Right hindlimb (tissue), 1 donor: ENCODE measurements at regions not wholly inside any gene's neighbourhood (a gene's known extent, or its start where the extent isn't known, plus 50 kb on each side); places are given as distances from the start of the nearest gene placed in this dataset.

Source experiments
- DNase-seq: peaks from one replicate; pipeline ENCODE4 v3.0.0-alpha.2; 2018

DNA sequence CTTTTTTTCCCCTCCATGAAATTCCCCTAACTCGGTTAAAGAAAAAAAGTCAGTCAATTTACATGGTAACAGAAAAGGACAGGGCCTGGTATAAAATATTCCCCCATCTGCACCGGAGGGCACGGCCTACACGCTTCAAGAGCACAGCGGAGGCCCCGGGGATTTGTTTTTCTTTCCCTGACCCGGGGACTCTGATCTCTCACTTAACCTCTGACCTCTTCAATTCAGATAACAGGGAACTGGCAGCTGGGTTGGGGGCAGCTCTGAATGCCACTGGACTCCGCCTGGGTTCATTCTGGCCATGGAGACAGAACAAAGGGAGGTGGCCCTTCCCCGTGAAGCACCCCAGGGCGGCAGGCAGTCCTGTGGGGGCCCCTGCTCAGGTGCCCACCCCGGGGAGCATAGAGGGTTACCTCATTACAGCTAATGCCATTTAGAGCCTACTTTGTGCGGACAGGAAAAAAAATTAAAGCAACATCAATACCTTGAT lies 257.5 kb downstream of the SHQ1 start:
- no peak for DNase-seq

DNA sequence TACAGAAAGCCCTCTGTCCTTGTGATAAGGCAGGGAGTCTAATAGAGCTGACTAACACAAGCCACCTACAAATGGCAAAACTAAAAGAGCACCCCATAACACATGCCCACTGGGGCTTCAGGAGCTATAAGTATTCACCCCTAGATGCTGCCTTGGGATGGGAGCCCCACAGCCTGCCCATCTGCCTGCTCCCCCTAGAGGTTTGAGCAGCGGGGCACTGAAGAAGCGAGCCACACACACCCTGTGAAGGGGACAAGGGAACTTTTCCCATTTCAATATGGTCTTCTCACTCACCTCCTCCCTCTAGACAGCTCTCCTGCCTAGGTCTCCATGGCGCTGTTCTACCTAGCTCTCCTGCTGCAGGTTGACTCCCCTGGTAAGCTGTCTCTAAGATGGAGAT lies 261.0 kb downstream of the SHQ1 start:
- DNase-seq = no peak

DNA sequence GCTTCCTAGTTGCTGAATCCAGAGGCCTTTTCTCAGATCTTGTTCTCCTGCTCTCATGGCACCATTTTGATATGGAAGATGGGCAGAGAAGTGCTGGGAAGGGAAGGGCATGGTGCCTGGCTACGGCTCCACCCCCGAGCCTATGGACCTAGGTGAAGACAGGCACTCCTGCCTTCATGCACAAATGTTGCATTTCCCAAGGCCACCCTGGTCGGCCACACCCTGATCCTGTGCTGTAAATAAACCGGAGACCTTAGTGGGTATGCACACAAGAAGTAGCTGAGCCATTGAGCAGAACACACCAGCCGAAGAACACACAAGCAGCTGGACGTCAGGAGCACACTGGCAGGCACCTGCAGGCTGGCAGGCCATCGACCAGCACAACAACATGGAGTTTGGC lies 261.6 kb downstream of the SHQ1 start:
- DNase-seq = no peak

DNA sequence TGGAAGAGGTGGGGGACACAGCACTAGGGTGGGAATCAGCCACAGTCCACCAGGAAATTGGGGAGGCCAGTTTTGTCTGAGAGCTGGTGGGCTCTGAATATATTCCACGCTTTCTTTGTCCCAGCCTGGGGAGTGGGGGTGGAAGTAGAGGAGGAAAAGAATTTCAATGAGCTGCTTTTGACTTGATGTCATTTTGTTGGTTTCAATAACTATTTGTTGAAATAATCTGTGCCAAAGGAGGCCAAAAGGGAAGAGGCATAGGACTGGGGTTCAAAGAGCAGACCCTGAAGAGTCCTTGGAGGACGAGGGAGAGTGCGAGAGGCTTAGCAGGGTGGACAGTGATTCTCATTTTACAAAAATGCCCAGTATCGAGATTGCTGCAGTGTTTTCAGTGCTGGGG lies 262.3 kb downstream of the SHQ1 start:
- DNase-seq = no peak

DNA sequence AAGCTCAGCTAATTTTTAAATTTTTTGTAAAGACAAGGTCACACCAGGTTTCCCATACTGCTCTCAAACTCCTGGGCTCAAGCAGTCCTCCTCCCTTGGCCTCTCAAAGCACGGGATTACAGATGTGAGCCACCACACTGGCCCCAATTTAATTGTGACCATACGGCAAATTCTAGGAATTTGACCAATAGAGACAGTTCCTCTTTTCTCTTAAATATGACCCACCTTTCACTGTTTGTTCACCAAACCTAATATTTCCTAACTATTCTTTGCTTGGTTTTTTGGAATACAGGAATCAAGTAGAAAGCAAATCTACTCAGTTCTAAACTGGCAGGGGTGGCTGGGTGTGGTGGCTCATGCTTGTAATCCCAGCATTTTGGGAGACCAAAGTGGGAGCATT lies 264.0 kb downstream of the SHQ1 start:
- DNase-seq = no peak

DNA sequence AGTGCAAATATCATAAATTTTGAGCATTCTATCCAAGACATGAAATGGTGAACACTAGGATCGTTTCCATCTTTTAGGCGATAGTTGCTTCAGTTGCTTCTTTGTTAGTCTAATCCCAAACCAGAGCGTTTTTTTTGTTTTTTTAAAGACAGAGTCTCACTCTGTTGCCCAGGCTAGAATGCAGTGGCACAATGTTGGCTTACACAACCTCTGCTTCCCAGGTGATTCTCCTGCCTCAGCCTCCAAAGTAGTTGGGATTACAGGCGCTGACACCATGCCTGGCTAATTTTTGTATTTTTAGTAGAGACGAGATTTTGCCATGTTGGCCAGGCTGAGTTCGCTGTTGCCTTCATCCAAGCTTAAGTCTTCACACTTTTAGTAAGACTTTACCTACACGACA lies 265.3 kb downstream of the SHQ1 start:
- DNase-seq = no peak

DNA sequence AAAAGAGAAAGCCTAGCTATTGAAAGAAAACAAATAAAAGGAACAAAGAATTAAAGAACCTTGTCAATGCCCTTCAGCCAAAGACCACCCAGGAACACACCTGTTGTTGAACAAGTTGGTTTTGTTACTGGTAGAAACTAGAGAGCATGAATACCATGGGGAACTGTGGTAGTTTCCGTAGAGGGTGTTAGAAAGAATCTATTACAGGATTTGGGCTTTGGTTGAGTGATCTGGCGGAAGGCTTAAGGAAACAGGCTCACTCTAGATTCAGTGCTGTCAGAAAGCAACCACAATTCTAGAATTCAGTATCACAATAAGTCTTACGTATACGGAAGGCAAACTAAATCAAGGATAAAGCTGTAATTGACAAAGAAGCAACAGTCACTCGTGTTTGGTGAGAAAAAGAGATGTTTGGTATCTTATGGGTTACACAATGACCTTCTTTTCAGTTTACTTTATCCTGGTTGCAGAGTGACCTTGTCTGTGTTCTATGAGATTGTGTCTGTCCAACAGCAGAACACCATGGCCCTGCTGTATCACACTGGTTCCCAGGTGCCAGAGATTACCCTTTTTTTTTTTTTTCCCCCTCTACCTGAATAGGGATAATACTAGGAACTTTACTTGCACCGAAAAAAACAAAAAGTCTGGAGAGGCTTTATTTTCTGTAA lies 265.9 kb downstream of the SHQ1 start:
- no peak for DNase-seq

DNA sequence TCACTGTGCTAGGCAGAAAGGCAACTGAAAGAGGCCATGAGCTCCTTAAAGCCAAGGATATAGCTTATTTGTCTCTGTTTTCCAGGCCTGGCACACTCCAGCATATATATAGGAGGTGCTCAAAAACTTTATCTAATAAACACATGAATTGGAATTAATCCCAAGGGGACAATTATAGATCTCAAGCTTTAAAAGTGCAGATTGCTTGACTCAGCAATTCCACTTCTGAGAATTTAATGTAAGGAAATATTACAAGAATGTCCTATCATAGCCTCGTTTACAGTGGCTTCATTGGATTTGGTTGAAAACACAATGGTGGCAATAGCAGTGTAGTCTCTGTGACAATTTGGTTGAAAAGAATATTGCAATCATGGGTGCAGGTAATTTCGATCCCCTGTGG lies 267.3 kb downstream of the SHQ1 start:
- no peak for DNase-seq

DNA sequence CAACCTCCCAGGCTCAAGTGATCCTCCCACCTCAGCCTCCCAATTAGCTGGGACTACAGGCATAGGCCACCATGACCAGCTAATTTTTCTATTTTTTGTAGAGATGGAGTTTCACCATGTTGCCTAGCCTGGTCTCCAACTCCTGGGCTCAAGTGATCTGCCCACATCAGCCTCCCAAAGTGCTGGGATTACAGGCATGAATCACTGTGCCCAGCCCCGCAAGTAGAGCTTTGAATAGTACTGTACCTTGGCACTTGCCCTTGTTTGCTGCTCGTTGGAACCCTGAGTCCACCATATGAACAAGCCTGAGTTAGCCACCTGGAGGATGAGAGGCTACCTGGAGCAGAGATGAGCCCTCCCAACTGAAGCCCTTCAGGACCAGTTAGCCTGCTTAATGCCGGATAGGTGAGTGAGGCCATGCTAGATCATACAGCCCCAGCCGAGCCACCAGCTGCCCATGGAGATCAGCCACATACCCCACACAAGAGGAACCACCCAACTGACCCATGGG lies 267.9 kb downstream of the SHQ1 start:
- DNase-seq = no peak

DNA sequence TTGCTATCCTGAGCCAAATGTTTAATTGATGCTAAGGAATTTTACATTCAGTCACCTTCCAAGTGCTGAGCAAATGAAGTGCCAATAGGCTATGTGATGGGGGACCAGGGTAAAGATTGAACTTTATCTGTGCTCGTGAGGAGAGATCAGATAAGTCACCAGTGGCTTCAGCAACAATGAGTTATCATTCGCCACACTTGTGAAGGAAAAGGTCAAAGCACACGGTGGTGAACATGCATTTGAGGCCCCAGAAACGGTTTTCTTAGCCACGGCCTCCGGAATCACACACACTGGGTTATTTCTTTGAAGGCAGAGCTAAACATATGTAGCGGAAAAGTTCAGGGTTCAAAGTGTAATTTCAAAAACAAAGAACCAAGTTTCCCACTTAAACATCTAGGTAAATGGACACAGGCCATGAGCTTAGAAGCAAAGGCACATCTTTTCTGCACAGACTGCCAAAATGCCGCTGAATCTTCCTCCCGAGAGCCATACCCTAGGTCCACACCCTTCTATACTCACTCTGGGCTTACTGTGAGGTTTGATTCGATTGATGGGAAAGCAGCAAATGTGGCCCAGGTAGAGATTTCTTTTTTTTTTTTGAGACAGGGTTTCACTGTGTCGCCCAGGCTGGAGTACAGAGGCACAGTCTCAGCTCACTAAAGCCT lies 268.5 kb downstream of the SHQ1 start:
- no peak for DNase-seq

DNA sequence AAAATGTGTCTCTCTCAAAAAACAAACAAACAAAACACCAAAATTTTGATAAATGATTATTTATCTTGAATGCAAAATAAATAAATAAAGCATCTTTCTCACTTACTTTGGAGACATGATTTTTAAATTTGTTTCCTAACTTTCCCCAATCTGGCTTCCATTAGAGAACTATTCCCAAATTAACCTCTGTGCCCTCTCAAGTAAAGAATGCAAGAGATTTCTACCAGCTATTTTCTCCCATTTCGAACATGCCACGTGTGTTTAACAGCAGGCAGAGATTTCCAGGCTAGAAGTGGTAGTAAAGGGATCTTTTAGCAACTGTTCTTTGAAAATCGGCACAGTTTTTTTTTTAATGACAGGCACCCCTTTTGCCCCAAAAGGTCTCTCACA lies 269.1 kb downstream of the SHQ1 start:
- no peak for DNase-seq

DNA sequence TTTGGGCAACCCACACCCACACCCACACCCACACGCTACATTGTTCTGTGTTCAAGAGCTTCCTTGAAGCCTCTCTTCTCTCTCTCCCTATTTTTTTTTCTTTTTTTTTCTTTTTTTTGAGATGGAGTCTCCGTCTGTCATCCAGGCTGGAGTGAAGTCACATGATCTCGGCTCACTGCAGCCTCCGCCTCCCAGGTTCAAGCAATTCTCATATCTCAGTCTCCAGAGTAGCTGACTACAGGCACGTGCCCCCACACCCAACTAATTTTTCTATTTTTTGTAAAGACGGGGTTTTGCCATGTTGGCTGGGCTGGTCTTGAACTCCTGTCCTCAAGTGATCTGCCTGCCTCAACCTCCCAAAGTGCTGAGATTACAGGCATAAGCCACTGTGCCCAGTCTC lies 271.1 kb downstream of the SHQ1 start:
- DNase-seq = no peak

DNA sequence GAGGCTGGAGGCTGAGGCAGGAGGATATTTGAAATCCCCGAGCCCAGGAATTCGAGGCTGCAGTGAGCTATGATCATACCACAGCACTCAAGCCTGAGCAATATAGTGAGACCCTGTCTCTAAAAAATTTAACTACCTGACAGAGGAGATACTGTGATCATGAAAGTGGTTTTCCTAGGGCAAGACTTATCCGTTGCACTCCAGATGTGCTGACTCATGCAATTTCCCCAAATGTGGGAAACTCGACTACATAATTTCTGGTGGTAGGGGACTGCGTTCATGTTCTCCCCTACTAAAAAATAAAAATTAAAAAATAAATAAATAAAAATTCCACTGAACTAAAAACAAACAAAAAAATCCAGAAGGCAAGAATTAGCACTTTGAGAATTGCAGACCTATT lies 271.7 kb downstream of the SHQ1 start:
- DNase-seq = no peak

DNA sequence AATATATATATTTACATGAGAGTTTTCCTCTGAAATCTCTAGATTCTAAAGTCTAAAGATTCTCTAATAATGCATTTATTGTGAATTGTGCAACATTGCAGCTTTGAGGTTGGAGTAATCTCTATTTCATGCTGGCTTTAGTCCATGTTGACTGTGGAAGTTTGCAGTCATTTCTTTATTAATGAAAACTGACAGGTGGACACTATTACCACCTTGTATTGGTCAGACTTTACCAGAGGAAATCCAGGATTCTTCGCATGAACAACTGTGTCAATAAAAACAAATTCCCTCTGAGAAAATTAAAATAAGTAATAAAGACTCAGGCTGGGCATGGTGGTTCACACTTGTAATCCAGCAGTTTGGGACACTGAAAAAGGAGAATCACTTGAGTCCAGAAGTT lies 274.1 kb downstream of the SHQ1 start:
- no peak for DNase-seq

DNA sequence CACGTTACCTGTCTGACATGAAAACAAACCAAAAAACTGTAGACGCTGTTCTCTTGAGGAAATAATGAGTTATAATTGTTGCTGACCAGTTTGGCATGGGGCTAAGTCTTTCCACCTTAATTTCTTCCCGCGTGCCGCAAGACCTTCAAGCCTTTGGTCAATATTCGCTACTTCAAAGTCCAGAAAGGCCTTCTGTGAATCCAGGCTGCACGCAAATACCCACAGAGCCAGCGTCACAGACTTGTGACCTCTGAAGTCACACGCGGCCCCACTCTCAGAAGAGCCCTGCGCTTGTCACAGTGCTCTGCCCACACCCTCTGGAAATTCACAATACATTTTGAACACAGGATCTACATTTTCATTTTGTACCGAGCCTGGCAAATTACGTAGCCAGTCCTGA lies 275.2 kb downstream of the SHQ1 start:
- no peak for DNase-seq

DNA sequence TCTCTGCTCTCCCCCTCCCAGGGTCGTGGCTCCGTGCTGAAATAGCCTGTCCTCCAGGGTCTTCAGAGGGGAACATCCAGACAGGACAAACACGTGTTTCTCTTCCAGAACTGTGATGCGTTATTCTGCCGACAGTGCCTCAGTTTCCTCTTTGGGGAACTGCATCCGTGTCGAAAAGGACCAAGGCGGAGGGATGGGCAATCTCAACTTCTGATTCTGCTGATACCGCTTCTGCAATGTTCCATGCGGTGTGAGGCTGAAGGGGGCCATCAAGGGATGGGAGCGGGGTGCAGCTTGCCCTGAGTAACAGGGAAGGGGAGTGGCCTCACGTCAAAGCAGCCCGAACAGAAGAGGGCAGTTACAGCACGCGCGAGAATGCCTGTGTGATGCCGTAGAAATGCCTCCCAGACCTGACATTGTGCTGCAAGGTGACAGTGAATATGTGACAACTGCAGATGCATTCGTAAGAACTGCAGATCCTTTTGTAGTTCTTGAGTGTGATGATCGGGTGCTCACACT lies 275.7 kb downstream of the SHQ1 start:
- no peak for DNase-seq

DNA sequence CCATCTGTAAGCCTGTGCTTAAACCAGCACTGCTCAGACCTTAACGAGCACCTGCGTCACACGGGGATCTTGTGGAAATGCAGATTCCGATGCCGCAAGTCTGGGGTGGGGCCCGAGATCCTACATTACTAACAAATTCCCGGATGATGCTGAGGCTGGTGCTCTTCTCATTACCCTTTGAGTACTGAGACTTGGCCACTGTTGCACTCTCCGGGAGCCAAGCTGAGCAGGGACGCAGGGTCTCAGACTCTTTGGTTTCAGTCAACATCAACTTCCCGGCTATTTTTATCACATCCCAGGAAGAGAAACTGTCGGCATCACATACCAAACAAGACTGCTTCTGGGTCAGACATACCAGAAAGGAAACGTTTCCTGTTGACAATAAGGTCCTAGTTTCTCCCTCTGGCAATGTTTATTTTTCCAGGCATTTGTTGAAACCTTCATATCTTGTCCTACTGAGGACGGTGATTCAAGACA lies 276.6 kb downstream of the SHQ1 start:
- DNase-seq = no peak

DNA sequence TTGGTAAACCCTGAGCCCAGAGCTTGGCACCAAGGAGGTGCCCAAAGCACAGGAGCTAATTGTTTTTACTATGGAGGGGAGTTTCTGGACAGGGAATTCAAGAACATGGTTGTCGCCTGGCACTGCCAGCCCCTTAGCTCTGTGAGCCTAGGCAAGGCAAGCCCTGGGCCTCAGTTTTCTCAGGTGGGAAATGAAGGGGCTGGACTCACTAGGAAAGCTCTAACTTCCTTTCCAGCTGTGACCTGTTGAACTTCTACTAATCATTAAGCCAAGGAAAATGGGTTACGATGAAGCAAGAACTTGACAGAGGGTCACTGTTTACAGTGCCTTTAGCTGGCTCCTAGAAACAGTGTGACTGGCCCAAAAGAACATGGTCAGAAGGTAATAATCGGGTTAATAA lies 277.2 kb downstream of the SHQ1 start:
- DNase-seq = no peak

DNA sequence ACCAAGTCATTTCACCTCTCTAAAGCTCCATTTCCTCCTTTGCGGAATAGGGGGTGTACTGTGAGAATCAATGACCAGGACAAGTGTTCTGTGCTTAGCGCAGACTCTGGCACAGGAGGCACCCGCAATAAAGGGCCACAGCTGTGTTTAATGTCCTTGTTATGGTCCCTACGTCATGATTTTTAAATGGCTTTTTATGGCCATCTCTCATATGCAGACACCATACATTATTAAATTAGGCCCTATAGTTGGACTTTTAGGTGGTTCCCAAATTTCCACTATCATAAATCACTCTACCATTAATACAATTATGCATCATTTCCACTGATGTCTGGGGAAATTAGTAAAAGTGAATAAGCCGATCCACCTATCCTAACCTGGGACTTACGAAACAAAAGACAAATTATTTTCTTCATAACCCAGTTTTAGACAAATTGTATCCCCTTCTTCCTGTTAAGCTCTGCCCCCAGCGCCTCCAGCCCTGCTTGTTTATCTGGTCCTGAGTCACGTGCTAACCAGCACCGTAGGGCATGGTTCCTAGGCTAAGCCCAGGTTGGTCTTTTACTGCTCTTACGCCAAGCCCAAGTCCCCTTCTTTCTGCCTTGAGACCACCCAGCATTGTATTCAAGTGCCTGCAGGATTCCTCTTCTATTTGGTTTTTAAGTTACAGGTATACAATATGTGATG lies 278.3 kb downstream of the SHQ1 start:
- DNase-seq = no peak

DNA sequence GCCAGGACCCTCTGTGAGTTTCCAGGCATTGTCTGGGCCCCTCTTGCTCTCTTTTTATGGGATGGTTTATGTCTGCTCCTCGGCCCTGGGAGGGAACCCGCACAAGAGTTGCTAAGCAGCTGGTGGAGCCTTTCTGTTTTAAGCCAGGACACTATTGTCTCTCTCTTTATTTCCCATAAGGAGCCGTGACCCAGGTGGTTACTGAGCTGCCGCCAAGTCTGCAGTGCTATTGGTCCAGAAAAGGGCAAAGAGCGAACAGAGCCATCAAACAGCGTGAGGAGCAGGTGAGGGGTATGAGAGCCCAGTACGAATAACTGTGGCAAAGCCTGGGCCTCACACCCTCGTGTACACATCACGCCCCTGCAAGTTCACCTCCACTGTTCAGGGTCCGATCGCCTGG lies 280.2 kb downstream of the SHQ1 start:
- no peak for DNase-seq

DNA sequence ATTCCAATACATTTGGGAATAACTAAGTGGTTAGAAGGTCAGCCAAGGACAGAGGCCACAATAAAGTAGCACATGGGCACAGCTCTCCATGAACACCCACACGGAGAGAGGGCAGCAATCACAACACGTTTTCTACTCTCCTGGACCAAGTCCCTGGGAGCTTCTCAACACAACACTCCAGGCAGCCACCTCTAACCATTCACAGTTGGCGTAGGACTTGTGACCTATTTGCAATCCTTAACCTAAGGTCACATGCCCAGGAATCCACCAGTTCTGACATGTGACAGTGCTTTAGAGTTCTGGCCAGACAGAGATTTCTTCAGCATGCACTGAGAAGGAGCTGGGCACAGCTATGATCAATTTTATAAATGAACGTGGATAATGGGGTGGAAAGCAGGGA lies 280.8 kb downstream of the SHQ1 start:
- no peak for DNase-seq

DNA sequence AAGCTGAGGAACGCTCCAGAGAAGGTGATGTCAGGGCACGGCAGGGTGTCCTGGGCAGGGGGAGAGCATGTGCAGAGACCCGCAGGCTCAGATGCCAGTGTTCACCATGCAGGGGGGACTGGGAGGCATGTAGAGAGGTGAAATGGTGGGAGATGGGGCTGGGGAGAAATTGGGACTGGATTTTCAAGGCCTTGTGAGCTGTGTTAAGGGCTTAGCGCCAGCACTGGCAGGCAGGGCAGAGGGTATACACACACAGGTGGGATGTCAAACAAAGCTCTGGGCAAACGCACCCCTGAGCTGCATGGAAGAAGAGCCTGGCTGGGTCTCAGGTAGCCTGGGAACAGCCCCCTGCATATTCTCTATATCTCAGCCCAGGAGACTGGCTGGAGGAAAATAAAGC lies 282.7 kb downstream of the SHQ1 start:
- DNase-seq = no peak

DNA sequence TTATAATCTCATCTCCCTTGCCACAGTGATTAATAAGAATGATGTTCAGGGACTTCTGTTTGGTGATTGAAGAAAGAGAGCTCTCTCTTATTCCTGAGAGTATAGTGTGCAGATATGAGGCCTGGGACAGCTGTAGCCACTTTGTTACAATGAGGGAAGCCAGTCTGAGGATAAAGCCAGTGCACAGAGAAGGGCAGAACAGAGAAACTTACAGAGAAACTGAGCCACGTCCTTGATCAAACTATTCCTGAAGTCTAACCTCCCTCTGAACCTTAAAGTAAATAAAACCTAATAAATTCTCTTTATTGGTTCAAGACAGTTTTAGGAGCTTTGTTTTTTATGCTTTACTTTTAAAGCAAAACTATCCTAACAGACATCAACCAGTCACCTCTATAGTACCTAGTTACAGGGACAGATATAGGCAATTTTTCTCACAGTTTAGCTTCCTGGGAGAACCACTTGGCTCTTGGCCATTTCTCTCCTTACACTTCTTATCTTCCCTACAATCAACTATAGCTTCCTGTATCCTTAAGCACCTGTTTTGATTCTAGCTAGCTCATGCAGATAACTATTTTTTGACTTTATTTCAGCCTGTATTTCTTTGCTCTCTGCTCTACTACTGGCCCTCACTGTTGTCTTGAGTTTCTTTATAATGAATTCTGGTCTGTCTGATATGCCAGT lies 284.4 kb downstream of the SHQ1 start:
- no peak for DNase-seq
